GM21447 (cell line): ENCODE measurements at regions not wholly inside any gene's neighbourhood (a gene's known extent, or its start where the extent isn't known, plus 50 kb on each side); places are given as distances from the start of the nearest gene placed in this dataset.
"Not testable (repeated sequence)": the region's sequence is repeated elsewhere in the genome, so short reads cannot be mapped to it uniquely, and the experiment has no call there.

Experiments
- ATAC-seq: cut with Tn5 transposase; IDR thresholded peaks from one replicate; pipeline ENCODE4 v1.9.1; 2021; ENCODE audit not compliant: unreplicated experiment

DNA sequence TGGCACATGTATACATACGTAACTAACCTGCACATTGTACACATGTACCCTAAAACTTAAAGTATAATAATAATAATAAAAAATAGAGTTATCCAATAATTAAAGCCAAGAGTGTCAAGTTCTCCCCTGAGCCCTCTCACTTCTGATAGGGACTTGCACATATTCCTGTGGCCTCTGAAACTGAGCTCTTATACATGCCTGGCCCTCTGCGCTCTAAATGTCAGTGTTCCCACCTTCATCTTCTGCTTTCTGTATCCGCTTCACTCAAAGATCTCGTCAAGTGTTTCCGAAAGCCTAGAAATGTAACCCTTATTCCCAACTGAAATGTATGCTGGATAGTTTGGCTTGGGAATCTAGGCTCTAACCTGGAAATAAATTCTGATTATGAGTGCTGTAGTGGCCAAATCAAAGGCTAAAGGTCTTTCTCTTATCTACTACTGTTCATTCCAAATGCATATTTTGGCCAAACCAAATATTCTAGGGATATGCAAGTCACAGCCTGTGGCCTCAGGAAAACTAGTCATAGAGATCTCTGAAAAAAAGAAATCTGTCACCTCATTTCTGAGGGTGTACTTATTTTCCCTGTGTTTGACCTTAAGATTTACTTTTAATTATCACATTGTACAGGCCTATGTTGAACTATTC, 99.5 kb upstream of the LYPLAL1 start:
- no peak for ATAC-seq

GRCh38 chr1:219075121-219075879, 98.4 kb upstream of the LYPLAL1 start:
- no peak for ATAC-seq

- ATAC-seq, result no peak
These were observed 97.2 kb upstream of the LYPLAL1 start for GRCh38 chr1:219076326-219076937.

DNA sequence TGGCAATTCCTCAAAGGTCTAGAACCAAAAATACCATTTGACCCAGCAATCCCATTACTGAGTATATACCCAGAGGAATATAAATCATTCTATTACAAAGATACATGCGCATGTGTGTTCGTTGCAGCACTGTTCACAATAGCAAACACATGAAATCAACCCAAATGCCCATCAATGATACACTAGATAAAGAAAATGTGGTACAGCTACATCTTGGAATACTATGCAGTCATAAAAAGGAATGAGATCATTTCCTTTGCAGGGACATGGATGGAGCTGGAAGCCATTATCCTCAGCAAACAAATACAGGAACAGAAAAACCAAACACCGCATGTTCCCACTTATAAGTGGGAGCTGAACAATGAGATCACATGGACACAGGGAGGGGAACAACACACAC, 95.9 kb upstream of the LYPLAL1 start:
- ATAC-seq, result not testable (repeated sequence)

GRCh38 chr1:219081943-219082925, 91.4 kb upstream of the LYPLAL1 start:
- ATAC-seq, result peak; percentile 85

GRCh38 chr1:219083631-219084030, 90.0 kb upstream of the LYPLAL1 start:
- no peak for ATAC-seq

- no peak for ATAC-seq
These were observed 88.6 kb upstream of the LYPLAL1 start for GRCh38 chr1:219085082-219085481.

GRCh38 chr1:219085988-219086387, 87.7 kb upstream of the LYPLAL1 start:
- ATAC-seq, result no peak

GRCh38 chr1:219086956-219087469, 86.7 kb upstream of the LYPLAL1 start:
- no peak for ATAC-seq

GRCh38 chr1:219088778-219089557, 84.7 kb upstream of the LYPLAL1 start:
- ATAC-seq, result peak; percentile 80

GRCh38 chr1:219090607-219091006, 83.1 kb upstream of the LYPLAL1 start:
- ATAC-seq, result peak; percentile 73

DNA sequence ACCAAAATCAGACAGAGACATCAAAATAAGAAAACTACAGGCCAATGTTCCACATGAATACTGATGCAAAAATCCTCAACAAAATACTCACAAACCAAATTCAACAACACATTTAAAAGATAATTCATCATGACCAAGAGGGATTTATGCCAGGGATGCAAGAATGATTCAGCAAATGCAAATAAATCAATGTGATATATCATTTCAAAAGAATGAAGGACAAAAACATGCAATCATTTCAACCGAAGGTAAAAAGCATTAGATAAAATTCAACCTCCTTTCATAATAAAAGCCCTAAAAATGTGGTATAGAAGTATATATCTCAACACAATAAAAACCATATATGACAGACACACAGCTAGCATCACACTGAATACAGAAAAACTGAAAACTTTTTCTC, 81.5 kb upstream of the LYPLAL1 start:
- ATAC-seq, result no peak

- peak; percentile 88 for ATAC-seq
These were observed 74.4 kb upstream of the LYPLAL1 start for GRCh38 chr1:219099307-219099706.

DNA sequence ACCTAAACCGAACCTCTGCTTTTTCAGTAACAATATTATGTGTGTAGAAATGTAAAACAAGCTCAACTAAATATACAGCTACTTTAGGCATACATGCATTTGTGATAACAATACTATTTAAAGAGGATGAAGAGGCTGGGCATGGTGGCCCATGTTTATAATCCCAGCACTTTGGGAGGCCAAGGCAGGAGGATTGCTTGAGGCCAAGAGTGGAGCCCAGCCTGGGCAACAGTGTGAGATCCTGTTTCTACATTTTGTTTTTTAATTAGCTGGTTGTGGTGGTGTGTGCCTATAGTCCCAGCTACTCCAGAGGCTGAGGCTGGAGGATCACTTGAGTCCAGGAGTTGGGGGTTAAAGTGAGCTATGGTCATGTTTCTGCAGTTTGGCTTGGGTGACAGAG, 73.6 kb upstream of the LYPLAL1 start:
- ATAC-seq, result no peak

- ATAC-seq, result not testable (repeated sequence)
These were observed 71.2 kb upstream of the LYPLAL1 start for GRCh38 chr1:219102466-219102865.

DNA sequence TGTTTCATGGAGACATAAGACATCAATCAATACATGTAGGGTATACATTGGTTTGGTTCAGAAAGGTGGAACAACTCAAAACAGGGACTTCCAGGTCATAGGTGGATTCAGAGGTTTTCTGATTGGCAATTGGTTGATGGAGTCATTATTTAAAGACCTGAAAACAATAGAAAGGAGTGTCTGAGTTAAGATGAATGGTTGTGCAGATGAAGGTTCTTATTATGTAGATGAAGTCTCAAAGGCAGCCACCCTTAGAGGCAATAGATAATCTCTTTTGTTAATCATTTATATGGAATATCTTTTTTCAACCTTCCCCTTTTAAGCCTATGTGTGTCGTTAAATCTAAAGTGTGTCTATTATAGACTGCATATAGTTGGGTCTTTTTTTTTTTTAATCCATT, 67.8 kb upstream of the LYPLAL1 start:
- no peak for ATAC-seq

- ATAC-seq, result no peak
These were observed 64.2 kb upstream of the LYPLAL1 start for GRCh38 chr1:219109424-219110018.

DNA sequence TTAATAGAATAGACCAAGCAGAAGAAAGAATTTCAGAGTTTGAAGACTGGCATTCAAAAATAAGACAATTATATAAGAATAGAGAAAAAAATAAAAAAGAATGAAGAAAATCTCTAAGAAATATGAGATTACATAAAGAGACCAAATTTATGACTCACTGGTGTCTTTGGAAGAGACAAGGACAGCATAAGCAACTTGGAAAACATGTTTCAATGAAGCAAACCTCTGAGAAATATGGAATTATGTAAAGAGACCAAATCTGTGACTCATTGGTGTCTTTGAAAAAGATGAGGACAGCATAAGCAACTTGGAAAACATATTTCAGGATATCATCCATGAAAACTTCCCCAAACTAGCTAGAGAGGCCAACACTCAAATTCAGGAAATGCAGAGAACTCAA, 60.4 kb upstream of the LYPLAL1 start:
- no peak for ATAC-seq

- ATAC-seq, result no peak
These were observed 59.7 kb upstream of the LYPLAL1 start for GRCh38 chr1:219114014-219114413.

- ATAC-seq, result no peak
These were observed 53.8 kb upstream of the LYPLAL1 start for GRCh38 chr1:219119839-219120238.
